ENCODE measurements at regions not wholly inside any gene's neighbourhood (a gene's known extent, or its start where the extent isn't known, plus 50 kb on each side); places are given as distances from the start of the nearest gene placed in this dataset.
"Not testable (repeated sequence)": the region's sequence is repeated elsewhere in the genome, so short reads cannot be mapped to it uniquely, and the experiment has no call there.

- DNase-seq = not testable (repeated sequence)
Observed at GRCh38 chr15:69774711-69775110, 322.1 kb downstream of the RPLP1 start.

GRCh38 chr15:69777356-69777755, 320.4 kb downstream of the TLE3 start:
- DNase-seq = no peak

GRCh38 chr15:69780374-69780773, 317.3 kb downstream of the TLE3 start:
- no peak for DNase-seq

- DNase-seq = no peak
Observed at GRCh38 chr15:69780981-69781380, 316.7 kb downstream of the TLE3 start.

- no peak for DNase-seq
Observed at GRCh38 chr15:69781411-69782125, 316.1 kb downstream of the TLE3 start.

- no peak for DNase-seq
Observed at GRCh38 chr15:69782139-69782658, 315.5 kb downstream of the TLE3 start.

- DNase-seq = no peak
Observed at GRCh38 chr15:69782809-69783208, 314.9 kb downstream of the TLE3 start.

- no peak for DNase-seq
Observed at GRCh38 chr15:69783211-69783610, 314.5 kb downstream of the TLE3 start.

- no peak for DNase-seq
Observed at GRCh38 chr15:69784798-69785566, 312.7 kb downstream of the TLE3 start.

- DNase-seq = no peak
Observed at GRCh38 chr15:69786136-69786701, 311.5 kb downstream of the TLE3 start.

GRCh38 chr15:69787791-69788190, 309.9 kb downstream of the TLE3 start:
- no peak for DNase-seq

- no peak for DNase-seq
Observed at GRCh38 chr15:69789648-69790393, 307.9 kb downstream of the TLE3 start.

GRCh38 chr15:69790632-69791031, 307.1 kb downstream of the TLE3 start:
- DNase-seq = no peak

- DNase-seq = no peak
Observed at GRCh38 chr15:69792823-69793222, 304.9 kb downstream of the TLE3 start.

- no peak for DNase-seq
Observed at GRCh38 chr15:69793431-69793780, 304.3 kb downstream of the TLE3 start.

GRCh38 chr15:69793781-69794451, 303.8 kb downstream of the TLE3 start:
- DNase-seq = no peak

GRCh38 chr15:69794645-69795469, 302.9 kb downstream of the TLE3 start:
- DNase-seq = no peak

- no peak for DNase-seq
Observed at GRCh38 chr15:69795601-69796000, 302.1 kb downstream of the TLE3 start.

- no peak for DNase-seq
Observed at GRCh38 chr15:69797051-69797595, 300.6 kb downstream of the TLE3 start.

- DNase-seq = no peak
Observed at GRCh38 chr15:69797615-69798014, 300.1 kb downstream of the TLE3 start.

- no peak for DNase-seq
Observed at GRCh38 chr15:69798481-69799250, 299.1 kb downstream of the TLE3 start.

All from NCI-H1417 treated with DMSO at 0.1 percent for 48 hours (cell line).